HG02678 (cell line): ENCODE measurements at regions not wholly inside any gene's neighbourhood (a gene's known extent, or its start where the extent isn't known, plus 50 kb on each side); places are given as distances from the start of the nearest gene placed in this dataset.
"Not testable (repeated sequence)": the region's sequence is repeated elsewhere in the genome, so short reads cannot be mapped to it uniquely, and the experiment has no call there.

ENCODE experiments used
- ATAC-seq: cut with Tn5 transposase; IDR thresholded peaks from one replicate; pipeline ENCODE4 v1.9.1; 2021; ENCODE audit warnings: mild to moderate bottlenecking, moderate library complexity; ENCODE audit not compliant: unreplicated experiment

GRCh38 chr11:23727794-23728193, 769.1 kb upstream of the LUZP2 start:
- no peak for ATAC-seq

DNA sequence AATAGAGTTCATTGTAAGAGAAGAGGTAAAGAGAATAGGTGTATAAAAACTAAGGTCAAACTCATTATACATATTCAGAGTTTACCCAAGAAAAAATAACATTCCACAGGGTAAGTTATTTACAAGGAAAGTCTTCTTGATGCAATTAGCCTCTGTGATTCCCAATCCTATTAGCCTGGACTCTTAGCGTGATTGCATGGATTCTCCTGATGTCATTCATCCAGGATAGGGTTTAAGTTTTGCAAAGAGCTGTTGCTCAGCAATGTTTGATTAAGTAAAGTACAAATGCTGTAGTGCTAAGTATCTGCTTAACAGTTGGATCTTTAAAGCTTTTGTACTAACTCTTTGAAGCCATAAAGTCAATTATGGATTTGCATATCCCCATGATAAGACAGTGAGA, 767.8 kb upstream of the LUZP2 start:
- no peak for ATAC-seq

DNA sequence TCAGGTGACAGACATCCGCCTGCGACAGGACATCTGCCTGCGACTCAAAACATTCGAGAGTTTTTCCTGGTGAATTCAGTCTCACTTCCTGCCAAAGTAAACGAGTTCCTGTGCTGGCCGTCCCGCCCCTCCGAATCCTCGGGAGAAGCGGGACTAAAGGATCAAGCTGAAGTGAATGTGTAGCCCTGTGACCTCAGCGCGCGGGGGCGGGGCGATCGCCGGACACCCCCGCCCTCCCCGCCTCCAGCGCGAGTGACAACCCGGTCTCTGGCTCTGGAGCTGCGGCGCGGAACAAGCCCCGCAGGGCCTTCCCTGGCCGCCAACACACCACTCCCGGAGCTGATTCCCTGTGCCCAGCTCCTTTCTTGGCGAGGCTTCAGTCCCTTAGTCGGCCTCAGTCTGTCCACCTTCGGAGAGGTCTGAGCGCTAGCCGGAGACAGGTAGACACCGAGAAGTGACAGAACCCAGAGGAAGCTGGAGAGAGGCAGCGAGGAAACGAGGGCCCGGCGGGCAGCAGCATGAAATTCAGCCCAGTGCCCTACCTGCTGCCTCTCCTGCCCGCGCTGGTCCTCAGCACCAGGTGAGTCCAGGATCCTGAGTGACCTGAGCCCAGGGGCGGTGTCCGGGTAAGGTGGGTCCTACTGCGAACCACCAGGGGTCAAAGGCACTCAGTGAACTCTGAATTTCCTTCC, 766.4 kb upstream of the LUZP2 start:
- ATAC-seq: no peak

- ATAC-seq: no peak
Measured at GRCh38 chr11:23732026-23732425, 764.8 kb upstream of the LUZP2 start.

DNA sequence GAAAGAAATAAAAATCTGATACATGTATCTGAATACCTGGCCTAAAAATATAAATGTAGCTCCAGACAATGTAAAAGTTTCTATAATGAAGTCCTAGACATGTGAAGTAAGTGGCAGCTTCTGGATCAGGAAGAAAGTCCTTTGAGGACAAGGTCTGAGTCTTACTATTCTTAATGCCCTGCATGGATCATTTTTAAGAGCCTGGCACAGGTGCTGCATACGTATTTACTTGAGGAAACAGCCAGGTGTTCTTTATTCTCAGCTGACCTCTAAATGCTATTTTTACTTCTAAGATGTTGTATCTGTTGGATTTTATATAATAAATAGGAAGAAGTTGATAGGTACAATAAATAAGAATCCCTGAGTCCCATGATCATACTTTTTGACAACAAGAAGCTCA, 750.0 kb upstream of the LUZP2 start:
- no peak for ATAC-seq

- ATAC-seq: no peak
Measured at GRCh38 chr11:23749762-23750430, 747.0 kb upstream of the LUZP2 start.

DNA sequence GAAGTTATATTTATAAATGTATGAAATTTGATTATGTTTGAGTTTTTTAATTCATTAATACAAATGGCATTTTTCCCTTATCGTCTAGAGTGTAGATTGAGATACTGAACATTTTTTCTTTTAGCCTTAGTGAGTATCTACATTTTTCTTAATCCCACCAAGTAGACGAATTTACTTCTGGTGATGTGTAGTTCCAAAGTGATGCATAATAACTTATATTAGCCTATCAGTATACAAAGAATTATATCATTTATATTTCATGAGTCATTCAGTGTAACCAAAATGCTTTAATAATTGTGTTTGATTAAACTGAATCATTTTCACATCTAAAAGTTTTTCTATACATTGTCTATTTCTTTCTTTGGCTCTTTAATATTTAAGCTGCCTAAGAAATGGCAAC, 745.6 kb upstream of the LUZP2 start:
- no peak for ATAC-seq

DNA sequence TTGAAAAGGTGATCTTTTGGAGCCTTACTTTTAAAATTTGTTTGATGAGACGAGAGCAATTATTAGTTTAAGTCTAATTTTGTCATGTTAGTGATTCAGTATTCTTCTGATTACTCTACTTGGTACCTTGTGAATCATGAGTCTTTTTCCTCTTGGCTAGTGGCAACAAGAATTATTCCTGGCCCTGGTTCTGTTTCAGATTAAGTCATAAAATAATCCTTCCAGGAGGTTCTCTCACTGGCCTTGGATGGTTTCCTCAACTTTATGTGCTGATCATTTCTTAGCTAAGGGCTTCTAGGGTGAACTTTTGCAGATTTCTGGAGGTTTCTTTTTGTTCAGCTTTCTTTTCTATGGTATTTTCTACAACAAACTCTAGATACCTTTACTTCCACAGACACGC, 741.8 kb upstream of the LUZP2 start:
- ATAC-seq: no peak

- ATAC-seq: no peak
Measured at GRCh38 chr11:23755769-23756168, 741.1 kb upstream of the LUZP2 start.

DNA sequence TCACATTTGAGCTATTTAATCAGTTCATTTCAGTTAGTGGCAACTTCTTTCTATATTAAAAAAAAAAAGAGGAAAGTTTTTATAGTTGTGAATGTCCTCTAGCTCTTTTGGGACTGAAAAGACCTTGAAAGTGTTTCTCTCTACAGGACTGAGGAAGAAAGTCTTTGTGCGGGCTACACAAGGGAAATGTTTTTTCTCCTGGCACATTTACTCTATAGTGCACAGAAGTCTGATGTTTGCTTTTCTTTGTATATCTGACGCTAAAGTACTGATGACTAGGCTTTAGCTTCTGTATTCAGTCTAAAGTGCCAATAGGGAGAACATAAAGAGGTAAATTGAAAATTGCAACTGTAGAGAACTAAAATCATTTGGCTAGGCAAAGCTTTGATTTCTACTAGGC, 737.4 kb upstream of the LUZP2 start:
- no peak for ATAC-seq

GRCh38 chr11:23764286-23764685, 732.6 kb upstream of the LUZP2 start:
- no peak for ATAC-seq

GRCh38 chr11:23765682-23766252, 731.1 kb upstream of the LUZP2 start:
- no peak for ATAC-seq

- no peak for ATAC-seq
Measured at GRCh38 chr11:23767576-23767975, 729.3 kb upstream of the LUZP2 start.

GRCh38 chr11:23769214-23769613, 727.6 kb upstream of the LUZP2 start:
- no peak for ATAC-seq

DNA sequence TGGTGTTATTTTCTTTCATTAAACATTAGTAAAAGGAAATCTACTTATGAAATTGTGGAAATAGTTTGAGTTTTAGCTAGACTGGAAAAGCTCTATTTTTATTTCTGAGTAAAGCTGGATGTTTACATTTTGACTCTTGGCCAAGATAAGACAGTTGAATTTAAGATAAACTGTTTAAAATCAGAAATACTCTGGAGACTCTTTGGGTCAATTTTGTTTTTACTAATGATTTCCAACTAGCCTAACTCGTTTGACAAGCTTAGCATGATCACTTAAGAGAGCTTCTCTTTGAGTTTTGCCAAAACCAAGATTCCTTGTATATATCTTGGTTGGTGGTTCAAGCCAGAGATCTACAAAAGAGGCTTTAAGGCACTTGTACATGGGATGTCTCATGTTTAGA, 724.8 kb upstream of the LUZP2 start:
- no peak for ATAC-seq

DNA sequence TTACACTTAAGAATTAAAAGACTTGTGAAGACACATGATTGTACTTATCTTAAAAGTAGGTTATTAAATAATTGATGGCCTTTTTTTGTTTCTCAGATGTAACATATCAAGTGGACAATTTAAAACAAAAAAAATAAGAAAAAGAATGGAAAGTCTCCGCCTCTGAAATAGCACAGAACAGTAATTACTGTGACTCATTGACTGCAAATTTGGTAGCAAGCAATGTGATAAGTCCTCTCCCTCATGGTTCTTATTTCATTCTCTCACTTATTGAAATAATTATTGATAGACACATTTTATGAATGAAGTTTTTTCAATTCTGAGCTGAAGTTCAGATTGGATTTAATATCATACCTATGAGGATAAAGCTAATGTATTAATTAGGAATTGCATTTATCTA, 717.9 kb upstream of the LUZP2 start:
- no peak for ATAC-seq

GRCh38 chr11:23780231-23780630, 716.6 kb upstream of the LUZP2 start:
- no peak for ATAC-seq

- no peak for ATAC-seq
Measured at GRCh38 chr11:23781803-23782560, 714.9 kb upstream of the LUZP2 start.

GRCh38 chr11:23786974-23787373, 709.9 kb upstream of the LUZP2 start:
- ATAC-seq: not testable (repeated sequence)

DNA sequence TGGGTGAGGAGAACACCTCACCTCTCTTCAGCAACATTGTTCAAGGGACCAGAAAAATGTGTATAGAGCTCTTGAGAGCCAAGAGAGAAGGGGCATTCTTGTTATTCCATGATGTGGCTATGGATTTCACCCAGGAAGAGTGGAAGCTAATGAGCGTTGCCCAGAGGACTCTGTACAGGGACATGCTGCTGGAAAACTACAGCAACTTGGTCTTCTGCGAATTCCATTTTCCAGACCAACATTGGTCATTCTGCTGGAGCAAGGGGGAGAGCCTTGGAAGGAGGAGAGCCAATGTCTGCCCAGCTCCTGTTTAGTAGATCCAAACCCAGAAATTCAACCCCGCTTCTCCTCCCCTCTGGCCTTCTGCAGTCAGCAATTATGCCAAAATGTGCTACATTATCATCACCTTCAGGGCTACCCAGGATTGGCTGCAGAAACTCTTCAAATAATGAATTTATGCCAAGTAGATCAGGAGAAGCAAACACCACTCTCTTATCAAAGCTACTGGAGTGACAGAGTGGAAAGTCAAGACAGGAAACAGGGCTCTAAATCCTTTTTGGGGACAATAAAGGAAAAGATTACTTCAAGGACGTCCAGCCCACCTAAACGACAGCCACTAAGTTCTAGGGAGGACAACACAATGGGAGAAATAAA, 707.5 kb upstream of the LUZP2 start:
- ATAC-seq: no peak

DNA sequence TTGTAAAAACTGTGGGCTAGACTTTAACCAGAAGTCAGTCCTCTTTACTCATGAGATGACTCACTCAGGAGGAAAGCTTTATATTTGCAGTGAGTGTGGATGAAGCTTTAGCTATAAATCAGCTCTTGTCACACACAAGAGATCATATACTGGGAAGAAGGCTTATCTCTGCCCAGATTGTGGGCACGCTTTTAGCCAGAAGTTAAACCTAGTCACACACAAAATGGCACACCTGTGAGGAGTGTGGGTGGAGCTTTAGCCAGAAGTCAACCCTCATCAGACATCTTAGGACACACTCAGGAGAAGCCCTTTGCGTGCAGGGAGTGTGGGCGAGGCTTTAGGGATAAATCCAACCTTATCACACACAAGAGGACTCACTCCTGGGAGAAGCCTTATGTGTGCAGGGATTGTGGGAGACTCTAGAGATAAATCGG, 706.9 kb upstream of the LUZP2 start:
- ATAC-seq: no peak
